B cell (primary cell): ENCODE measurements at regions not wholly inside any gene's neighbourhood (a gene's known extent, or its start where the extent isn't known, plus 50 kb on each side); places are given as distances from the start of the nearest gene placed in this dataset.
"Not testable (repeated sequence)": the region's sequence is repeated elsewhere in the genome, so short reads cannot be mapped to it uniquely, and the experiment has no call there.

Experiments used
- ATAC-seq: fragments of 200-7000 bp; cut with Tn5 transposase; one replicate; pipeline ENCODE4 v1.10.0; 2021; ENCODE audit warnings: low read depth, mild to moderate bottlenecking, moderate number of reproducible peaks, moderate library complexity
- CTCF ChIA-PET: fragments of 350-600 bp; sonication (Branson Sonifier 250); formaldehyde crosslinking; loops from one replicate; lab custom pipeline; 2021; ENCODE audit warnings: antibody characterized with exemption, inconsistent platforms; lab: Charles Lee
- POLR2A ChIA-PET: fragments of 350-600 bp; sonication (Branson Sonifier 250); formaldehyde crosslinking; loops from one replicate; lab custom pipeline; 2021; ENCODE audit warnings: antibody characterized with exemption; lab: Charles Lee
- DNase-seq: peaks from one replicate; pipeline ENCODE4 v3.0.0; 2013
- H2AFZ ChIP-seq: 2 replicates; pipeline ENCODE4 v1.6.1; 2012; ENCODE audit warnings: mild to moderate bottlenecking, low read depth, low read length; ENCODE audit not compliant: insufficient read depth, poor library complexity, severe bottlenecking
- H3K27ac ChIP-seq, 2 donors: 1 replicate in 1 of 2; 2 replicates in 1 of 2; pipeline ENCODE4 v1.5.1; 2012 to 2013; ENCODE audit warnings: low read length in 2 of 2, mild to moderate bottlenecking in 2 of 2, moderate library complexity in 1 of 2
- H3K27me3 ChIP-seq, 4 experiments: fragments of 200-600 bp in 1 of 4; sonication (generic) in 1 of 4; replicated peaks in 1 of 4; 1 replicate in 2 of 4; 2 replicates in 2 of 4; pipeline versions ENCODE4 v1.6.1 to v1.7.0; 2013 to 2016; ENCODE audit warnings: low read length in 3 of 4, mild to moderate bottlenecking in 2 of 4, mixed read lengths in 1 of 4, moderate library complexity in 1 of 4; ENCODE audit not compliant: insufficient read depth in 4 of 4, control insufficient read depth in 3 of 4; ENCODE audit errors: control extremely low read depth in 1 of 4
- H3K36me3 ChIP-seq, 2 experiments: replicated peaks in 1 of 2; 1 replicate in 1 of 2; 2 replicates in 1 of 2; pipeline versions ENCODE4 v1.6.1 to v1.7.1; 2013; ENCODE audit warnings: low read length in 1 of 2; ENCODE audit not compliant: insufficient read depth in 2 of 2, control insufficient read depth in 1 of 2; ENCODE audit errors: control extremely low read depth in 1 of 2, extremely low read depth in 1 of 2
- H3K4me1 ChIP-seq, 2 donors: fragments of 200-600 bp in 1 of 2; sonication (generic) in 1 of 2; 1 replicate in 1 of 2; 2 replicates in 1 of 2; pipeline versions ENCODE4 v1.5.1 to v1.6.1; 2013 to 2017; ENCODE audit warnings: low read length in 2 of 2; ENCODE audit not compliant: control insufficient read depth in 2 of 2, insufficient read depth in 2 of 2
- H3K4me2 ChIP-seq: replicated peaks from 2 replicates; pipeline ENCODE3; 2012; ENCODE audit warnings: mild to moderate bottlenecking, low read depth, low read length; ENCODE audit not compliant: poor library complexity, severe bottlenecking
- H3K4me3 ChIP-seq, 5 experiments: fragments of 200-600 bp in 1 of 5; sonication (generic) in 1 of 5; 1 replicate in 3 of 5; 2 replicates in 2 of 5; pipeline versions ENCODE4 v1.5.1 to v1.7.0; 2011 to 2016; ENCODE audit warnings: low read length in 4 of 5, mild to moderate bottlenecking in 4 of 5, low read depth in 2 of 5, control low read depth in 1 of 5, moderate library complexity in 1 of 5; ENCODE audit not compliant: insufficient read depth in 1 of 5; ENCODE audit errors: control extremely low read depth in 1 of 5, extremely low read depth in 1 of 5
- H3K79me2 ChIP-seq: fragments of 200-600 bp; sonication (generic); one replicate; pipeline ENCODE4 v1.6.0; 2016; ENCODE audit warnings: low read length; ENCODE audit not compliant: control insufficient read depth, insufficient read depth
- H3K9ac ChIP-seq: fragments of 200-600 bp; sonication (generic); 2 replicates; pipeline ENCODE4 v1.6.1; 2017; ENCODE audit warnings: mild to moderate bottlenecking, low read length, moderate library complexity
- H3K9me3 ChIP-seq, 3 donors: one replicate each; pipeline versions ENCODE4 v1.6.1 to v1.7.1; 2013; ENCODE audit warnings: low read length in 2 of 3; ENCODE audit not compliant: control insufficient read depth in 2 of 3, insufficient read depth in 1 of 3; ENCODE audit errors: control extremely low read depth in 1 of 3
- H4K20me1 ChIP-seq: 2 replicates; pipeline ENCODE4 v1.6.0; 2012; ENCODE audit warnings: mild to moderate bottlenecking, low read length; ENCODE audit not compliant: insufficient read depth, control insufficient read depth, poor library complexity, severe bottlenecking
- H3K27ac Mint-ChIP-seq: one replicate; pipeline ENCODE4 v1.8.0; 2021; ENCODE audit warnings: mixed read lengths
- H3K27me3 Mint-ChIP-seq: one replicate; pipeline ENCODE4 v1.8.0; 2021; ENCODE audit warnings: mixed read lengths
- H3K4me1 Mint-ChIP-seq: one replicate; pipeline ENCODE4 v1.8.0; 2021; ENCODE audit warnings: mixed read lengths
- H3K4me3 Mint-ChIP-seq: one replicate; pipeline ENCODE4 v1.8.0; 2021; ENCODE audit warnings: mixed read lengths
- H3K9me3 Mint-ChIP-seq: one replicate; pipeline ENCODE4 v1.8.0; 2022; ENCODE audit warnings: mixed read lengths; ENCODE audit not compliant: insufficient read depth
- CTCF ChIP-seq: fragments of 200-600 bp; IDR thresholded peaks from one replicate; pipeline ENCODE4 v1.8.0; 2022; ENCODE audit warnings: antibody characterized with exemption, mild to moderate bottlenecking
- EZH2 ChIP-seq: IDR thresholded peaks from 2 replicates; pipeline ENCODE4 v1.6.1; 2012; ENCODE audit warnings: borderline replicate concordance, low read depth, mild to moderate bottlenecking, moderate library complexity, low read length; ENCODE audit not compliant: insufficient read depth, poor library complexity, severe bottlenecking
- WGBS: methylation state at CpG from one replicate; pipeline ENCODE4 v1.1.5; 2013; ENCODE audit warnings: missing lambda C conversion rate; ENCODE audit not compliant: insufficient coverage; 5-methylcytosine and 5-hydroxymethylcytosine counted together
- intact Hi-C: fragments of 100-400 bp; cut with micrococcal nuclease; formaldehyde crosslinking; loops from one replicate; pipeline ENCODE4 v1.10.0; 2022

- Histone ChIP-seq H3K9ac (no peak overlapping the region), H3K27me3 (no peaks in the 10 kb centered on the region), H4K20me1 (no peaks in the 10 kb centered on the region), H3K36me3 (no peaks in the 10 kb centered on the region), H3K4me3 (no peak overlapping the region), H3K79me2 (no peaks in the 10 kb centered on the region), H3K27ac (no peak overlapping the region), H3K9me3 (no peaks in the 10 kb centered on the region), H2AFZ (no peak overlapping the region), H3K4me1 (no peaks in the 10 kb centered on the region), H3K4me2 (no peak overlapping the region)
- ChIA-PET CTCF (interaction anchor here (1.0 kb wide), 1 partner anchor 49 kb away, joined by 5 read pairs; no protein-coding TSS in a partner anchor), POLR2A (no interaction called here)
- Mint-ChIP-seq H3K9me3 (peaks cover 2% of the 10 kb centered on the region), H3K4me3 (no peak overlapping the region), H3K4me1 (no peaks in the 10 kb centered on the region), H3K27ac (no peak overlapping the region), H3K27me3 (peaks cover 15% of the 10 kb centered on the region)
- ATAC-seq (no peak), DNase-seq (no peak)
- intact Hi-C loops, result no loop called here
- TF ChIP-seq CTCF (no peak), EZH2 (no peak)
These were observed 73.3 kb upstream of the PNPT1 start for GRCh38 chr2:55766947-55767346.

GRCh38 chr2:55765708-55766107, 72.1 kb upstream of the PNPT1 start:
- H3K27ac Mint-ChIP-seq, H4K20me1 ChIP-seq, H3K9me3 ChIP-seq, H3K4me1 Mint-ChIP-seq, DNase-seq, ATAC-seq, H3K27me3 ChIP-seq, H3K79me2 ChIP-seq, H3K4me2 ChIP-seq, H3K27ac ChIP-seq, H3K36me3 ChIP-seq, H3K9me3 Mint-ChIP-seq, H3K9ac ChIP-seq, intact Hi-C loops, H2AFZ ChIP-seq, H3K4me3 Mint-ChIP-seq, H3K4me1 ChIP-seq, POLR2A ChIA-PET, CTCF ChIA-PET, H3K4me3 ChIP-seq: not testable (repeated sequence)
- WGBS, result no CpG with 5 or more reads among the region's 2 CpGs
- peaks cover 24% of the 10 kb centered on the region for H3K27me3 Mint-ChIP-seq
